ENCODE measurements at regions not wholly inside any gene's neighbourhood (a gene's known extent, or its start where the extent isn't known, plus 50 kb on each side); places are given as distances from the start of the nearest gene placed in this dataset.

DNA sequence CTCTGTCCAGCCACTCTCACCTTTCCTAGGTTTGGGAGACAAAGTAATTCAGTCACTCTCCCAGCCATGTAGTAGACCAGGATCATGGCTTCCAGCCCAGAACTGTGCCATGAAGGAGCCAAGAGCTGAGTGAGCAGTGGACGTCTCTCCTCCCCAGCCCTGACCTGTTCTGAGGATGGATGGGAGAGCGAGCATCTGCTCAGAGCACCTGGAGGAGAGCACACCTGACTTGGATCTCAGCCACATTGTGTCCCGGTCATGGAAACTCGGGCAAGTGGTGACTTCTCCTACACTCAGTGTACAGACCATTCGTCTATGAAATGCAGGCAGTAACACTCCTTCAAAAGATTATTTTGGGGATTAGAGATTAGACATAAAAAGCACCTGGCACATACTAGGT, 299.7 kb downstream of the TNS1 start:
- Histone ChIP-seq H3K4me1 (ENCODE audit: control insufficient read depth in 1 of 2, insufficient read depth in 2 of 2, low read length in 2 of 2) (peaks cover 6 to 8% of the 10 kb centered on the region in 2 experiments), H3K9me3 (ENCODE audit: insufficient read depth, low read depth, low read length) (peaks cover 1% of the 10 kb centered on the region), H3K9ac (ENCODE audit: low read length) (no peak overlapping the region), H3K18ac (ENCODE audit: low read length) (no peak overlapping the region), H2BK5ac (ENCODE audit: low read depth, low read length, poor library complexity) (no peak overlapping the region), H3K4me3 (ENCODE audit: low read depth, low read length) (no peak overlapping the region), H2AK5ac (ENCODE audit: low read length) (no peak overlapping the region), H4K8ac (ENCODE audit: low read depth, low read length) (no peak overlapping the region), H3K79me1 (ENCODE audit: low read length) (peaks cover 4% of the 10 kb centered on the region), H3K14ac (ENCODE audit: low read length) (no peak overlapping the region), H3K79me2 (ENCODE audit: control insufficient read depth, insufficient read depth, low read length, poor library complexity) (no peaks in the 10 kb centered on the region), H3K4ac (ENCODE audit: low read depth, low read length) (no peak overlapping the region), H4K91ac (ENCODE audit: low read depth, low read length) (no peak overlapping the region), H3K27ac (ENCODE audit: low read depth, low read length) (no peak overlapping the region), H2BK120ac (ENCODE audit: insufficient read depth, low read length, poor library complexity) (no peak overlapping the region), H2AFZ (ENCODE audit: insufficient read depth, low read length, poor library complexity) (no peak overlapping the region), H3K36me3 (ENCODE audit: control insufficient read depth in 1 of 2, insufficient read depth in 2 of 2, low read length in 2 of 2) (no peaks in the 10 kb centered on the region), H4K12ac (ENCODE audit: low read depth, low read length) (no peak overlapping the region), H2BK12ac (ENCODE audit: low read length) (no peak overlapping the region), H3K4me2 (ENCODE audit: low read length) (no peak overlapping the region), H3K27me3 (ENCODE audit: insufficient read depth, low read length) (no peaks in the 10 kb centered on the region), H3K23ac (ENCODE audit: low read length) (no peak overlapping the region)
- no CpG with 5 or more reads among the region's 5 CpGs for WGBS (ENCODE audit: extremely low coverage, insufficient coverage, insufficient read length)
- DNase-seq, result no peak

DNA sequence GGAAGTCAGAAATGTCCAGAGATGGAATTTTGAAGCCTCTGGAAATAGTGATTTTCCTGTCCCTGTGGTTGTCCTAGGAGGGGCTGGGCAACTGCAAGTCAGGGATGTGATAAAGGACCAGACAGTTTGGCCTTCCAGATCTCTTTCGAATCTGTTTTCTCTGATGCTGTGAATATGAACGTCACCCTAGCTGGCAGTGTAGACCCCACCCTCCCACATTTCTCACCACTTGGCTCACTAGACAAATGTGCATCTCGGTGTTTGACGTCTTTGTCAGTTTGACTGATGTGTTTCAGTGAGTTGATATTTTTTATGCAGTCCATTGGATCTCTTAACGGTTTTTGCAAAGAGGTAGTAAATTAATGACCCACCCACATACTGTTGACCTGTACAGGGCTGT, 301.2 kb downstream of the TNS1 start:
- Histone ChIP-seq H3K4me1 (ENCODE audit: control insufficient read depth in 1 of 2, insufficient read depth in 2 of 2, low read length in 2 of 2) (peaks cover under 1 to 3% of the 10 kb centered on the region in 2 experiments), H4K8ac (ENCODE audit: low read depth, low read length) (no peak overlapping the region), H3K4me2 (ENCODE audit: low read length) (no peak overlapping the region), H4K12ac (ENCODE audit: low read depth, low read length) (no peak overlapping the region), H3K18ac (ENCODE audit: low read length) (no peak overlapping the region), H3K4me3 (ENCODE audit: low read depth, low read length) (no peak overlapping the region), H3K36me3 (ENCODE audit: control insufficient read depth in 1 of 2, insufficient read depth in 2 of 2, low read length in 2 of 2) (no peaks in the 10 kb centered on the region), H2AK5ac (ENCODE audit: low read length) (no peak overlapping the region), H3K23ac (ENCODE audit: low read length) (no peak overlapping the region), H2BK120ac (ENCODE audit: insufficient read depth, low read length, poor library complexity) (no peak overlapping the region), H3K27me3 (ENCODE audit: insufficient read depth, low read length) (no peaks in the 10 kb centered on the region), H2BK5ac (ENCODE audit: low read depth, low read length, poor library complexity) (no peak overlapping the region), H2AFZ (ENCODE audit: insufficient read depth, low read length, poor library complexity) (no peak overlapping the region), H3K9ac (ENCODE audit: low read length) (no peak overlapping the region), H3K27ac (ENCODE audit: low read depth, low read length) (no peak overlapping the region), H3K14ac (ENCODE audit: low read length) (no peak overlapping the region), H4K91ac (ENCODE audit: low read depth, low read length) (no peak overlapping the region), H3K79me2 (ENCODE audit: control insufficient read depth, insufficient read depth, low read length, poor library complexity) (no peaks in the 10 kb centered on the region), H3K79me1 (ENCODE audit: low read length) (peaks cover under 1% of the 10 kb centered on the region), H3K4ac (ENCODE audit: low read depth, low read length) (no peak overlapping the region), H2BK12ac (ENCODE audit: low read length) (no peak overlapping the region), H3K9me3 (ENCODE audit: insufficient read depth, low read depth, low read length) (peaks cover 1% of the 10 kb centered on the region)
- no peak for DNase-seq
- no CpG with 5 or more reads among the region's 5 CpGs for WGBS (ENCODE audit: extremely low coverage, insufficient coverage, insufficient read length)

DNA sequence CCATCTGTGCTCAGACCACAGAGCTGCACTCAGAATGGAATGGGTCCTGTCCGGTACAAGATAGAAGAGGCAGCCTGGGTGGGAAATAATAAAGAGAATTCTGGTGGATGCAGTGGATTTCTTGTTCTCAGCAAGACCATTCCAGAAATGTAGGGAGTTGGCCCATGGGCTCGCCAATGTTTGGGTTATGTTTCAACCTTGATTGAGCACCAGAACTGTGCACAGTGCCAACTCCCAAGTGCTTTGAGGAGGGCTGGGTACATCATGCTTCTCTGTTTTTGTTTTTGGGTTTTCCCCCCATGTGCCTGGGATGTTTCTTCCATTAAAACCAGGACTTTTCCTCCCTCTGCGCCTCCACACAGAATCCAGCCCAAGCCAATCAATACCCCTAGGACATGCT, 304.1 kb downstream of the TNS1 start:
- Histone ChIP-seq H3K79me2 (ENCODE audit: control insufficient read depth, insufficient read depth, low read length, poor library complexity) (no peaks in the 10 kb centered on the region), H3K79me1 (ENCODE audit: low read length) (no peaks in the 10 kb centered on the region), H2AK5ac (ENCODE audit: low read length) (no peak overlapping the region), H2BK12ac (ENCODE audit: low read length) (no peak overlapping the region), H4K8ac (ENCODE audit: low read depth, low read length) (no peak overlapping the region), H3K4me2 (ENCODE audit: low read length) (no peak overlapping the region), H3K36me3 (ENCODE audit: control insufficient read depth in 1 of 2, insufficient read depth in 2 of 2, low read length in 2 of 2) (no peaks in the 10 kb centered on the region), H3K9ac (ENCODE audit: low read length) (no peak overlapping the region), H3K4ac (ENCODE audit: low read depth, low read length) (no peak overlapping the region), H3K9me3 (ENCODE audit: insufficient read depth, low read depth, low read length) (peaks cover 1% of the 10 kb centered on the region), H4K91ac (ENCODE audit: low read depth, low read length) (no peak overlapping the region), H3K4me3 (ENCODE audit: low read depth, low read length) (no peak overlapping the region), H4K12ac (ENCODE audit: low read depth, low read length) (no peak overlapping the region), H3K27ac (ENCODE audit: low read depth, low read length) (no peak overlapping the region), H3K18ac (ENCODE audit: low read length) (no peak overlapping the region), H2BK120ac (ENCODE audit: insufficient read depth, low read length, poor library complexity) (no peak overlapping the region), H2BK5ac (ENCODE audit: low read depth, low read length, poor library complexity) (no peak overlapping the region), H3K27me3 (ENCODE audit: insufficient read depth, low read length) (no peaks in the 10 kb centered on the region), H3K23ac (ENCODE audit: low read length) (no peak overlapping the region), H3K4me1 (ENCODE audit: control insufficient read depth in 1 of 2, insufficient read depth in 2 of 2, low read length in 2 of 2) (no peaks in the 10 kb centered on the region), H2AFZ (ENCODE audit: insufficient read depth, low read length, poor library complexity) (no peak overlapping the region), H3K14ac (ENCODE audit: low read length) (no peak overlapping the region)
- no peak for DNase-seq
- no CpG with 5 or more reads among the region's 3 CpGs for WGBS (ENCODE audit: extremely low coverage, insufficient coverage, insufficient read length)

DNA sequence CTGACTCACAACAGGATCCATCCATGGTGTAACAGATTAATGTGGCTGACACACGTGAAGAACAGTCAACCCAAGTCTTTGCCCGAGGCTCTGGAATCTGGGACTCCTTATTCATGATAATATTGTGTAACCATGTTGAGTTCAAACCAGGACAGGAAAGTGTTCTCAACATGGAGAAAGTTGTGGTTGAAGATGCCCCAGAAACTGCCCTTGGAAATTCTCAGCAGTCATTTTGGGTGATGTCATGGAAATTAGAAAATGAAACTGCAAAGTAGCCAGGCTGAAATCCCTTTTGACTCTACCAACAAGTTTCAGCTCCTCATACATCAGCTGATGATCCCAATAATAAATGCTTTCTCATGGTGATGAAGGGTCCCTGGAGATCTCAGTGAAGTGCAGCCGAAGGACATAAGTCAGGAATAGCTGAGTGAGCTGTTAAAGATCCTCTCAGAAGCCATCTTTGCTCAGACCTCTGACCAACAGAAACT, 307.7 kb downstream of the TNS1 start:
- Histone ChIP-seq H3K4me1 (ENCODE audit: control insufficient read depth in 1 of 2, insufficient read depth in 2 of 2, low read length in 2 of 2) (peaks cover 4 to 5% of the 10 kb centered on the region in 2 experiments), H2BK120ac (ENCODE audit: insufficient read depth, low read length, poor library complexity) (no peak overlapping the region), H4K12ac (ENCODE audit: low read depth, low read length) (no peak overlapping the region), H2BK5ac (ENCODE audit: low read depth, low read length, poor library complexity) (no peak overlapping the region), H4K91ac (ENCODE audit: low read depth, low read length) (no peak overlapping the region), H3K79me1 (ENCODE audit: low read length) (no peaks in the 10 kb centered on the region), H3K4me2 (ENCODE audit: low read length) (no peak overlapping the region), H3K14ac (ENCODE audit: low read length) (no peak overlapping the region), H3K9ac (ENCODE audit: low read length) (no peak overlapping the region), H2AK5ac (ENCODE audit: low read length) (no peak overlapping the region), H3K27ac (ENCODE audit: low read depth, low read length) (no peak overlapping the region), H3K79me2 (ENCODE audit: control insufficient read depth, insufficient read depth, low read length, poor library complexity) (no peaks in the 10 kb centered on the region), H3K4ac (ENCODE audit: low read depth, low read length) (no peak overlapping the region), H3K9me3 (ENCODE audit: insufficient read depth, low read depth, low read length) (no peaks in the 10 kb centered on the region), H3K4me3 (ENCODE audit: low read depth, low read length) (no peak overlapping the region), H3K18ac (ENCODE audit: low read length) (no peak overlapping the region), H2BK12ac (ENCODE audit: low read length) (no peak overlapping the region), H3K23ac (ENCODE audit: low read length) (no peak overlapping the region), H3K36me3 (ENCODE audit: control insufficient read depth in 1 of 2, insufficient read depth in 2 of 2, low read length in 2 of 2) (no peaks in the 10 kb centered on the region), H2AFZ (ENCODE audit: insufficient read depth, low read length, poor library complexity) (no peak overlapping the region), H4K8ac (ENCODE audit: low read depth, low read length) (no peak overlapping the region), H3K27me3 (ENCODE audit: insufficient read depth, low read length) (no peaks in the 10 kb centered on the region)
- WGBS (ENCODE audit: extremely low coverage, insufficient coverage, insufficient read length), result no CpG with 5 or more reads among the region's 3 CpGs
- peak; percentile 94 to 99 for DNase-seq
